Activated CD8-positive, alpha-beta T cell treated with anti-CD3 and anti-CD28 coated beads, Interleukin-2, amount 10 ng/mL, durations not matched to agents 7 days and 5 days (primary cell): ENCODE measurements at regions not wholly inside any gene's neighbourhood (a gene's known extent, or its start where the extent isn't known, plus 50 kb on each side); places are given as distances from the start of the nearest gene placed in this dataset.

Experiments used
- ATAC-seq: fragments of 150-1000 bp; cut with Tn5 transposase; one replicate; pipeline ENCODE4 v1.10.0; 2021; ENCODE audit warnings: moderate library complexity
- CTCF ChIA-PET: fragments of 350-600 bp; sonication (Branson Sonifier 250); formaldehyde crosslinking; loops from one replicate; lab custom pipeline; 2021; ENCODE audit warnings: antibody characterized with exemption; lab: Charles Lee
- POLR2A ChIA-PET: fragments of 350-600 bp; sonication (Branson Sonifier 250); formaldehyde crosslinking; loops from one replicate; lab custom pipeline; 2021; ENCODE audit warnings: antibody characterized with exemption; lab: Charles Lee
- DNase-seq: peaks from one replicate; pipeline ENCODE4 v3.0.0-alpha.2; 2020
- H3K27ac Mint-ChIP-seq: one replicate; pipeline ENCODE4 v1.8.0; 2021; ENCODE audit warnings: mild to moderate bottlenecking, mixed read lengths
- H3K27me3 Mint-ChIP-seq: one replicate; pipeline ENCODE4 v1.8.0; 2021; ENCODE audit warnings: low read depth, mixed read lengths
- H3K36me3 Mint-ChIP-seq: one replicate; pipeline ENCODE4 v1.8.0; 2021; ENCODE audit warnings: low read depth, mixed read lengths
- H3K4me1 Mint-ChIP-seq: one replicate; pipeline ENCODE4 v1.8.0; 2021; ENCODE audit warnings: low read depth, mixed read lengths
- H3K4me3 Mint-ChIP-seq: one replicate; pipeline ENCODE4 v1.8.0; 2021; ENCODE audit warnings: mild to moderate bottlenecking, mixed read lengths
- H3K9me3 Mint-ChIP-seq: one replicate; pipeline ENCODE4 v1.8.0; 2022; ENCODE audit warnings: mixed read lengths; ENCODE audit not compliant: insufficient read depth

- POLR2A ChIA-PET: no interaction called here
- Mint-ChIP-seq H3K4me3 (no peak overlapping the region), H3K4me1 (no peaks in the 10 kb centered on the region), H3K9me3 (no peaks in the 10 kb centered on the region), H3K27ac (no peak overlapping the region), H3K27me3 (no peaks in the 10 kb centered on the region), H3K36me3 (no peaks in the 10 kb centered on the region)
- no peak for ATAC-seq
- CTCF ChIA-PET: interaction anchor here (0.9 kb wide), 1 partner anchor 362 kb away, joined by 3 read pairs; no protein-coding TSS in a partner anchor
- DNase-seq: no peak
Observed at GRCh38 chr9:107554636-107555035, 65.1 kb upstream of the KLF4 start.

GRCh38 chr9:107548298-107549142, 59.0 kb upstream of the KLF4 start:
- H3K4me1 Mint-ChIP-seq: no peaks in the 10 kb centered on the region
- H3K9me3 Mint-ChIP-seq: no peaks in the 10 kb centered on the region
- no peak for DNase-seq
- no peak overlapping the region for H3K4me3 Mint-ChIP-seq
- ATAC-seq: no peak
- H3K27me3 Mint-ChIP-seq: no peaks in the 10 kb centered on the region
- H3K36me3 Mint-ChIP-seq: no peaks in the 10 kb centered on the region
- ChIA-PET CTCF (no interaction called here), POLR2A (no interaction called here)
- H3K27ac Mint-ChIP-seq: no peak overlapping the region

GRCh38 chr9:107547772-107548297, 58.3 kb upstream of the KLF4 start:
- ChIA-PET POLR2A (no interaction called here), CTCF (no interaction called here)
- no peaks in the 10 kb centered on the region for H3K9me3 Mint-ChIP-seq
- no peaks in the 10 kb centered on the region for H3K4me1 Mint-ChIP-seq
- no peaks in the 10 kb centered on the region for H3K27me3 Mint-ChIP-seq
- ATAC-seq (no peak), DNase-seq (no peak)
- no peaks in the 10 kb centered on the region for H3K36me3 Mint-ChIP-seq
- H3K4me3 Mint-ChIP-seq: no peak overlapping the region
- no peak overlapping the region for H3K27ac Mint-ChIP-seq

GRCh38 chr9:107547303-107547702, 57.7 kb upstream of the KLF4 start:
- no peak for DNase-seq
- no peak for ATAC-seq
- ChIA-PET POLR2A (no interaction called here), CTCF (no interaction called here)
- H3K27me3 Mint-ChIP-seq: no peaks in the 10 kb centered on the region
- H3K4me1 Mint-ChIP-seq: no peaks in the 10 kb centered on the region
- H3K4me3 Mint-ChIP-seq: no peak overlapping the region
- no peaks in the 10 kb centered on the region for H3K9me3 Mint-ChIP-seq
- no peaks in the 10 kb centered on the region for H3K36me3 Mint-ChIP-seq
- no peak overlapping the region for H3K27ac Mint-ChIP-seq

GRCh38 chr9:107546859-107547258, 57.3 kb upstream of the KLF4 start:
- POLR2A ChIA-PET: no interaction called here
- CTCF ChIA-PET: no interaction called here
- H3K36me3 Mint-ChIP-seq: no peaks in the 10 kb centered on the region
- H3K9me3 Mint-ChIP-seq: no peaks in the 10 kb centered on the region
- no peak overlapping the region for H3K27ac Mint-ChIP-seq
- no peak overlapping the region for H3K4me3 Mint-ChIP-seq
- no peaks in the 10 kb centered on the region for H3K4me1 Mint-ChIP-seq
- ATAC-seq: no peak
- no peaks in the 10 kb centered on the region for H3K27me3 Mint-ChIP-seq
- DNase-seq: no peak

GRCh38 chr9:107545036-107545435, 55.5 kb upstream of the KLF4 start:
- no peaks in the 10 kb centered on the region for H3K4me1 Mint-ChIP-seq
- H3K27me3 Mint-ChIP-seq: no peaks in the 10 kb centered on the region
- DNase-seq (no peak), ATAC-seq (no peak)
- no peak overlapping the region for H3K27ac Mint-ChIP-seq
- H3K4me3 Mint-ChIP-seq: no peak overlapping the region
- no peaks in the 10 kb centered on the region for H3K36me3 Mint-ChIP-seq
- ChIA-PET POLR2A (no interaction called here), CTCF (no interaction called here)
- no peaks in the 10 kb centered on the region for H3K9me3 Mint-ChIP-seq

GRCh38 chr9:107542411-107543157, 53.0 kb upstream of the KLF4 start:
- DNase-seq (no peak), ATAC-seq (no peak)
- no peaks in the 10 kb centered on the region for H3K36me3 Mint-ChIP-seq
- no peaks in the 10 kb centered on the region for H3K27me3 Mint-ChIP-seq
- H3K27ac Mint-ChIP-seq: no peak overlapping the region
- POLR2A ChIA-PET: no interaction called here
- H3K4me3 Mint-ChIP-seq: no peak overlapping the region
- H3K4me1 Mint-ChIP-seq: no peaks in the 10 kb centered on the region
- H3K9me3 Mint-ChIP-seq: no peaks in the 10 kb centered on the region
- CTCF ChIA-PET: no interaction called here

- Mint-ChIP-seq H3K27ac (no peak overlapping the region), H3K4me3 (no peak overlapping the region), H3K27me3 (no peaks in the 10 kb centered on the region), H3K4me1 (no peaks in the 10 kb centered on the region), H3K36me3 (no peaks in the 10 kb centered on the region), H3K9me3 (no peaks in the 10 kb centered on the region)
- CTCF ChIA-PET: no interaction called here
- DNase-seq (no peak), ATAC-seq (no peak)
- POLR2A ChIA-PET: no interaction called here
Observed at GRCh38 chr9:107541523-107541922, 52.0 kb upstream of the KLF4 start.

- no peak for ATAC-seq
- no peak overlapping the region for H3K4me3 Mint-ChIP-seq
- no peaks in the 10 kb centered on the region for H3K27me3 Mint-ChIP-seq
- H3K27ac Mint-ChIP-seq: no peak overlapping the region
- ChIA-PET CTCF (no interaction called here), POLR2A (no interaction called here)
- DNase-seq: no peak
- no peaks in the 10 kb centered on the region for H3K4me1 Mint-ChIP-seq
- H3K36me3 Mint-ChIP-seq: no peaks in the 10 kb centered on the region
- no peaks in the 10 kb centered on the region for H3K9me3 Mint-ChIP-seq
Observed at GRCh38 chr9:107540164-107540561, 50.6 kb upstream of the KLF4 start.

- H3K36me3 Mint-ChIP-seq: no peaks in the 10 kb centered on the region
- ChIA-PET POLR2A (no interaction called here), CTCF (no interaction called here)
Observed at GRCh38 chr9:107539427-107540163, 50.0 kb upstream of the KLF4 start.

More at GRCh38 chr9:107539427-107540163, 50.0 kb upstream of the KLF4 start:
- Mint-ChIP-seq H3K27ac (no peak overlapping the region), H3K4me1 (no peaks in the 10 kb centered on the region), H3K27me3 (no peaks in the 10 kb centered on the region), H3K9me3 (no peaks in the 10 kb centered on the region), H3K4me3 (no peak overlapping the region)
- no peak for ATAC-seq
- DNase-seq: no peak
